CD4-positive, alpha-beta T cell treated with Interleukin-21 for 1 hour (primary cell): ENCODE measurements at regions not wholly inside any gene's neighbourhood (a gene's known extent, or its start where the extent isn't known, plus 50 kb on each side); places are given as distances from the start of the nearest gene placed in this dataset.
"Not testable (repeated sequence)": the region's sequence is repeated elsewhere in the genome, so short reads cannot be mapped to it uniquely, and the experiment has no call there.

Source experiments
- DNase-seq: peaks from one replicate; pipeline ENCODE4 v3.0.0-alpha.2; 2020

GRCh38 chr1:200317236-200317635 is 92.6 kb downstream of the ZNF281 start:
- no peak for DNase-seq

GRCh38 chr1:200316148-200316803 is 93.6 kb downstream of the ZNF281 start:
- DNase-seq = no peak

- DNase-seq = no peak
These were observed 95.6 kb downstream of the ZNF281 start for GRCh38 chr1:200314085-200314750.

- no peak for DNase-seq
These were observed 98.6 kb downstream of the ZNF281 start for GRCh38 chr1:200311256-200311655.

GRCh38 chr1:200310824-200311223 is 99.0 kb downstream of the ZNF281 start:
- no peak for DNase-seq

GRCh38 chr1:200307755-200308066 is 102.1 kb downstream of the ZNF281 start:
- no peak for DNase-seq

- peak; percentile 58 for DNase-seq
These were observed 102.7 kb downstream of the ZNF281 start for GRCh38 chr1:200306944-200307754.

- DNase-seq = no peak
These were observed 104.0 kb downstream of the ZNF281 start for GRCh38 chr1:200305806-200306205.

- DNase-seq = no peak
These were observed 105.7 kb downstream of the ZNF281 start for GRCh38 chr1:200304171-200304570.

- no peak for DNase-seq
These were observed 106.9 kb downstream of the ZNF281 start for GRCh38 chr1:200302921-200303290.

GRCh38 chr1:200302192-200302920 is 107.5 kb downstream of the ZNF281 start:
- peak; percentile 68 for DNase-seq

- DNase-seq = no peak
These were observed 108.7 kb downstream of the ZNF281 start for GRCh38 chr1:200301152-200301551.

- DNase-seq = no peak
These were observed 110.3 kb downstream of the ZNF281 start for GRCh38 chr1:200299571-200299970.

GRCh38 chr1:200298242-200298641 is 111.6 kb downstream of the ZNF281 start:
- no peak for DNase-seq

GRCh38 chr1:200296091-200296661 is 113.7 kb downstream of the ZNF281 start:
- no peak for DNase-seq

- no peak for DNase-seq
These were observed 115.6 kb downstream of the ZNF281 start for GRCh38 chr1:200294241-200294640.

GRCh38 chr1:200292699-200293098 is 117.1 kb downstream of the ZNF281 start:
- DNase-seq = no peak

GRCh38 chr1:200291106-200291505 is 118.7 kb downstream of the ZNF281 start:
- no peak for DNase-seq

GRCh38 chr1:200290010-200290685 is 119.7 kb downstream of the ZNF281 start:
- DNase-seq = no peak

GRCh38 chr1:200288226-200288625 is 121.6 kb downstream of the ZNF281 start:
- no peak for DNase-seq

GRCh38 chr1:200284236-200284635 is 125.6 kb downstream of the ZNF281 start:
- DNase-seq = not testable (repeated sequence)

- no peak for DNase-seq
These were observed 127.2 kb downstream of the ZNF281 start for GRCh38 chr1:200282497-200283122.
